DMS53 treated with DMSO at 0.1 percent for 48 hours (cell line): ENCODE measurements at regions not wholly inside any gene's neighbourhood (a gene's known extent, or its start where the extent isn't known, plus 50 kb on each side); places are given as distances from the start of the nearest gene placed in this dataset.

ENCODE experiments used
- DNase-seq: peaks from one replicate; lab custom pipeline; 2025; ENCODE audit not compliant: unreplicated experiment; lab: John Stamatoyannopoulos, UW

DNA sequence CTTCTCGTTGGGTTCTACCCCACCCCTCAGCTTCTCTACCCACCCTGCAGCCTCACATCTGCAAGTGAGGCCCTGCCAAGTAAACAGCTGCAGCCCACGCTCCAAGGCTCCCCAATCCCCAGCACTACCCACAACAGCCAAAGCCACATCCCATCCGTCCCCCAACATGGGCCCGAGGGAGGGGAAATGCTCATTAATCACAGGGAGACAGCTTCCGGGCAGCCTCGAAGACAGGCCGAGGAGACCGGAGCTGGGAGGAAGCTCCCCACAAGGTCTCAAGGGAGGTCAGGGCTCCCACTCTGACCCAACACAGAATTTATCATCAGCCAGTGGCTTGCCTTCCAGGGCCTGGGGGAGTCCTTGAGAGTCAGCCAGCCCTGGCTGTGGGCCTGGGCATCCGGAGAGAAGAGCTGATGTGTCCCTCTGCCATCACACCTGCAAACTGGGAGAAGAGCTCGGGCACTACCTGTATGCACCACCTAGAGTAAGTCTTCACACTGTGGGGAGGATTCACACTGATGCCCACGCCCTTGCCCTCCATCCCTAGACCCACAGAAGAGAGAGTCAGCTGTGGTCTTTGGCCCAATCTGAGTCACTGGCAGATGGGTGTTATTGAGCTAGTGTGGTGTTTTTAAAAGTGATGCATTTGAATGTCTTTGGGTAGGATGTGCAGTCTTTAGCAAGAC, 115.5 kb upstream of the ZMIZ1 start:
- DNase-seq = no peak

GRCh38 chr10:78953799-78954297, 114.9 kb upstream of the ZMIZ1 start:
- DNase-seq = no peak

DNA sequence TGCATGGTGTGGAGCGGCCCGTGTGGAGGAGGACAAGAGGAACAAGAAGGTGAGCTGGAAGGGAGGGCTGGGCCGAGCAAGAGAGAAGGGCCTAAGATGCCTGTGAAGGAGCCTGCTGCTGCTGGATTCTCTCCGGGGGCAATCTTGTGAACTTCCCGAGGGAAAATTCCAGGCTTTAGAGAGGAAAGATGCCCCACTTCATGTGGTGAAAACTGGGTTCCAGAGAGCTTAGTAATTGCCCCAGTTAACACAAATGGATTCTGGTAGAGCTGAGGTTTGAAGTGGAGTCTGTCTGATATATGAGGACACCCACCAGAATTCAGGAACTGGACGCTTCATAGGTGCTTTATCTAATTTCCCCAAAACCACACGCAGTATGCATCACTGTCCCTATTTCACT, 114.1 kb upstream of the ZMIZ1 start:
- no peak for DNase-seq

- no peak for DNase-seq
Observed at GRCh38 chr10:78955206-78955605, 113.6 kb upstream of the ZMIZ1 start.

- no peak for DNase-seq
Observed at GRCh38 chr10:78956391-78956790, 112.4 kb upstream of the ZMIZ1 start.

GRCh38 chr10:78957471-78958039, 111.2 kb upstream of the ZMIZ1 start:
- DNase-seq = no peak

GRCh38 chr10:78959217-78959923, 109.4 kb upstream of the ZMIZ1 start:
- DNase-seq = no peak

- DNase-seq = no peak
Observed at GRCh38 chr10:78959924-78960285, 108.9 kb upstream of the ZMIZ1 start.

DNA sequence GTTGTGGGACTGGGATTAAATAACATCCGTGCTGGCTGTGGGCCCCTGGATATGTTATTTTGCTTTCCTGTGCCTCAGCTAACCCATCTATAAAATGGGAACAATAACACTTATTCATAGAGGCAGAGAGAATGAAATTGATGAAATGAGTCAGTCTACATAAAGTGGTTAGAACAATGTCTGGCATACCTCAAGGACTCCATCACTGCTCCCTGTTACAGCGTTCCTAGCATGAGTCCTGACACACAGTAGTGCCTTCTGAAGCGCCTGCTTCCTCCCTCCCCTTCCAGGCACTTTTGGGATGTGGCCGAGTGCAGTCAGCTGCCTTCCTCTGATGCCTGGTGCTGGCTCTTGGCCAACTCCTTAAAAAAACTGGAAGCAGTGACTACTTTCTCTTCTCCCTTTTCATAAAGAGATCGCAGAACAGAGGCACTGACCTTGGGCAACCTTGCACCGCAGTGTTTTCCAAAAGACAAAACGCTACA, 108.4 kb upstream of the ZMIZ1 start:
- no peak for DNase-seq

GRCh38 chr10:78961760-78962159, 107.0 kb upstream of the ZMIZ1 start:
- DNase-seq = no peak

- no peak for DNase-seq
Observed at GRCh38 chr10:78963074-78964034, 105.4 kb upstream of the ZMIZ1 start.

GRCh38 chr10:78964274-78964951, 104.4 kb upstream of the ZMIZ1 start:
- no peak for DNase-seq

DNA sequence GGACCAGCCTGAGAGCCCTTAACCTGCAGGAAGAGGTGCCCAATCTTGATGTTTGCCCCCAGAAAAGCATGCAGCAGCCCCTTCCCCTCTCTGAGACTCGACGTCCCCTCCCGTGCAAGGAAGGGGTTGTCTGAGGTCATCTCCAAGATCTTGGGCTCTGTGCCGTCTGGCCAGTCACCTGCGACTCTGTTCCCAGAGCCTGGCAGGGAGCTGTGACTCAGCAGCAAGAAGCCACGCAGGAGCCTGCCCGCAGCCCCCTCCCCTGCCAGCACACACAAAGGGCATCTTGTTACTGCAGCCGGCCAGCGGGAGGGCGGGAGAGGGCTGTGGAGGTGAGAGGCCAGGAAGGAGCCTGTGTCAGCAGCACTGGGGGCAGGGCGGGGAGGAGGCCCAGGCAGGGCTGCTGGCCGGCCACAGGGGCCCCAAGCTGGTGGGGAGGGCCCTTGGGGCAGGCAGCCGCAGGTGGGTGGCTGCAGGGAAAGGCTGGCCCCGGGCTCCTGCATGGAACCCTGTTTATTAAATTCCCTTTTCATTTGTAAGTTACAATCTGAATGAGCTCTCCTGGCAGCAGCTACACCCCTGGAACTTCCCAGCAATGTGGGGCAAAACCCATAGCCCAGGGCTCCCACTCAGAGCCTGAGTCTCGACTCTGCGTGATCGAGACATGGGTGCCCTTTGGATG, 103.7 kb upstream of the ZMIZ1 start:
- DNase-seq = peak; percentile 59

GRCh38 chr10:78966182-78966787, 102.5 kb upstream of the ZMIZ1 start:
- no peak for DNase-seq

GRCh38 chr10:78966844-78967488, 101.8 kb upstream of the ZMIZ1 start:
- DNase-seq = no peak

- DNase-seq = no peak
Observed at GRCh38 chr10:78968300-78968942, 100.3 kb upstream of the ZMIZ1 start.

GRCh38 chr10:78968943-78969342, 99.8 kb upstream of the ZMIZ1 start:
- no peak for DNase-seq

GRCh38 chr10:78969719-78970118, 99.0 kb upstream of the ZMIZ1 start:
- DNase-seq = no peak
